ENCODE measurements at regions not wholly inside any gene's neighbourhood (a gene's known extent, or its start where the extent isn't known, plus 50 kb on each side); places are given as distances from the start of the nearest gene placed in this dataset.

DNA sequence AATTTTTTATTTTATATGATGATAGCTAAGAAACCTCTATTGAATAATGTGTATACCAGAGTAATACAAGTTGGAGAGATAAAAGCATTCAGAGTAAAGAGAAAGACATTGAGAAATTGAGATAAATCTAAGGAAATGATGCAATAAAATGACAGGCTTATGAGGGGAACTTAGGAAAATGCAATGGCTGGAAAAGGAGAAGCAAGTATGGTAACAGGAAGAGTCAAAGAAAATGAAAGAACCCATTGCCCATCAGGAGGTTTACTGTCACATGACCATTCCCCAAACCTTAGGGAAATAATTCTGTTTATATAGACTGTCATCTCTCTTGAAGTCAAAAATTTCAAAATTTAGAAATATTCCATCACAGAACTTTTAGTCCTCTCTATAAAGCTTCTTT, 808.0 kb upstream of the PRR20A start:
- TF ChIP-seq, protein P1, sequence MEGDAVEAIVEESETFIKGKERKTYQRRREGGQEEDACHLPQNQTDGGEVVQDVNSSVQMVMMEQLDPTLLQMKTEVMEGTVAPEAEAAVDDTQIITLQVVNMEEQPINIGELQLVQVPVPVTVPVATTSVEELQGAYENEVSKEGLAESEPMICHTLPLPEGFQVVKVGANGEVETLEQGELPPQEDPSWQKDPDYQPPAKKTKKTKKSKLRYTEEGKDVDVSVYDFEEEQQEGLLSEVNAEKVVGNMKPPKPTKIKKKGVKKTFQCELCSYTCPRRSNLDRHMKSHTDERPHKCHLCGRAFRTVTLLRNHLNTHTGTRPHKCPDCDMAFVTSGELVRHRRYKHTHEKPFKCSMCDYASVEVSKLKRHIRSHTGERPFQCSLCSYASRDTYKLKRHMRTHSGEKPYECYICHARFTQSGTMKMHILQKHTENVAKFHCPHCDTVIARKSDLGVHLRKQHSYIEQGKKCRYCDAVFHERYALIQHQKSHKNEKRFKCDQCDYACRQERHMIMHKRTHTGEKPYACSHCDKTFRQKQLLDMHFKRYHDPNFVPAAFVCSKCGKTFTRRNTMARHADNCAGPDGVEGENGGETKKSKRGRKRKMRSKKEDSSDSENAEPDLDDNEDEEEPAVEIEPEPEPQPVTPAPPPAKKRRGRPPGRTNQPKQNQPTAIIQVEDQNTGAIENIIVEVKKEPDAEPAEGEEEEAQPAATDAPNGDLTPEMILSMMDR (IDR thresholded peaks at IDR 0.05; ENCODE audit: insufficient read depth, low read depth, low read length) = no peak
- TF ChIP-seq EZH2 (IDR thresholded peaks at IDR 0.05; ENCODE audit: insufficient read depth, low read length) = no peak

Measured in astrocyte (in vitro differentiated cells and primary cell).